IMR-90 (cell line): ENCODE measurements at regions not wholly inside any gene's neighbourhood (a gene's known extent, or its start where the extent isn't known, plus 50 kb on each side); places are given as distances from the start of the nearest gene placed in this dataset.

Experiments
- ATAC-seq: fragments of 200-7000 bp; cut with Tn5 transposase; 2 replicates; pipeline ENCODE4 v1.9.1; 2020; ENCODE audit warnings: low read depth, mild to moderate bottlenecking, moderate library complexity
- BruUV-seq: library from RNA; stranded (reverse); fragments of 400-500 nt; replicated peaks from 2 replicates; lab custom pipeline; 2021; lab: Mats Ljungman, UMichigan
- CTCF ChIA-PET: fragments of 300-600 bp; formaldehyde crosslinking; extraction: SDS; loops from one replicate; lab custom pipeline; 2021; ENCODE audit warnings: antibody characterized with exemption; lab: Yijun Ruan, JAX
- POLR2A ChIA-PET: fragments of 300-600 bp; sonication (Branson Sonifier 250); formaldehyde crosslinking; loops from one replicate; lab custom pipeline; 2022; ENCODE audit warnings: antibody characterized with exemption; ENCODE audit not compliant: unreplicated experiment; lab: Charles Lee
- DNase-seq: peaks from one replicate; pipeline ENCODE4 v3.0.0; 2013
- H2AFZ ChIP-seq: replicated peaks from 2 replicates; pipeline ENCODE3; 2013; ENCODE audit warnings: low read length, mild to moderate bottlenecking; ENCODE audit not compliant: poor library complexity
- H2AK5ac ChIP-seq: 2 replicates; pipeline ENCODE4 v1.6.1; 2013; ENCODE audit warnings: low read depth, low read length, inconsistent platforms
- H2AK9ac ChIP-seq: replicated peaks from 2 replicates; pipeline ENCODE3; 2013; ENCODE audit warnings: mild to moderate bottlenecking, low read depth, low read length, moderate library complexity; ENCODE audit not compliant: poor library complexity
- H2BK120ac ChIP-seq: 2 replicates; pipeline ENCODE4 v1.6.1; 2013; ENCODE audit warnings: low read depth, low read length, inconsistent platforms
- H2BK15ac ChIP-seq: 3 replicates; pipeline ENCODE4 v1.6.1; 2013; ENCODE audit warnings: low read depth, low read length, inconsistent platforms
- H2BK20ac ChIP-seq: 2 replicates; pipeline ENCODE4 v1.6.1; 2013; ENCODE audit warnings: low read depth, mild to moderate bottlenecking, inconsistent platforms, low read length, moderate library complexity
- H2BK5ac ChIP-seq: 2 replicates; pipeline ENCODE4 v1.6.1; 2013; ENCODE audit warnings: mild to moderate bottlenecking, low read depth, low read length, inconsistent platforms; ENCODE audit not compliant: poor library complexity, severe bottlenecking
- H3K14ac ChIP-seq: replicated peaks from 2 replicates; pipeline ENCODE4 v1.6.1; 2013; ENCODE audit warnings: low read depth, low read length, inconsistent platforms
- H3K18ac ChIP-seq: 2 replicates; pipeline ENCODE4 v1.6.1; 2013; ENCODE audit warnings: low read depth, low read length, control low read depth
- H3K23ac ChIP-seq: 2 replicates; pipeline ENCODE4 v1.6.1; 2013; ENCODE audit warnings: low read depth, low read length, inconsistent platforms
- H3K27ac ChIP-seq: 2 replicates; pipeline ENCODE4 v1.5.1; 2013; ENCODE audit warnings: mild to moderate bottlenecking, control low read depth, low read length; ENCODE audit not compliant: insufficient read depth
- H3K27me3 ChIP-seq: 2 replicates; pipeline ENCODE4 v1.6.1; 2013; ENCODE audit warnings: low read length; ENCODE audit not compliant: control insufficient read depth, insufficient read depth
- H3K36me3 ChIP-seq: 2 replicates; pipeline ENCODE4 v1.6.1; 2013; ENCODE audit warnings: low read length, mixed read lengths; ENCODE audit not compliant: control insufficient read depth, insufficient read depth
- H3K4ac ChIP-seq: 2 replicates; pipeline ENCODE4 v1.6.1; 2013; ENCODE audit warnings: low read depth, low read length, inconsistent platforms
- H3K4me1 ChIP-seq: 2 replicates; pipeline ENCODE4 v1.6.1; 2013; ENCODE audit warnings: low read length, mixed read lengths; ENCODE audit not compliant: control insufficient read depth, insufficient read depth
- H3K4me2 ChIP-seq: 2 replicates; pipeline ENCODE4 v1.6.1; 2013; ENCODE audit warnings: low read depth, mild to moderate bottlenecking, control low read depth, low read length, moderate library complexity
- H3K4me3 ChIP-seq: 2 replicates; pipeline ENCODE4 v1.5.1; 2013; ENCODE audit warnings: low read depth, mild to moderate bottlenecking, control low read depth, low read length, moderate library complexity; ENCODE audit not compliant: insufficient read depth
- H3K56ac ChIP-seq: 2 replicates; pipeline ENCODE4 v1.6.1; 2013; ENCODE audit warnings: low read length, inconsistent platforms; ENCODE audit not compliant: insufficient read depth; ENCODE audit errors: extremely low read depth
- H3K79me1 ChIP-seq, 2 experiments: 2 replicates each; pipeline ENCODE4 v1.6.1; 2013; ENCODE audit warnings: low read length in 2 of 2, inconsistent platforms in 1 of 2, low read depth in 1 of 2
- H3K9ac ChIP-seq: 2 replicates; pipeline ENCODE4 v1.6.1; 2013; ENCODE audit warnings: low read depth, low read length, control low read depth
- H3K9me1 ChIP-seq: 2 replicates; pipeline ENCODE4 v1.6.1; 2013; ENCODE audit warnings: low read length, inconsistent platforms; ENCODE audit not compliant: insufficient read depth
- H3K9me3 ChIP-seq: 2 replicates; pipeline ENCODE4 v1.6.1; 2013; ENCODE audit warnings: low read length; ENCODE audit not compliant: control insufficient read depth, insufficient read depth
- H4K20me1 ChIP-seq: 2 replicates; pipeline ENCODE4 v1.6.1; 2013; ENCODE audit warnings: low read length, inconsistent platforms; ENCODE audit not compliant: insufficient read depth
- H4K5ac ChIP-seq: 2 replicates; pipeline ENCODE4 v1.6.1; 2013; ENCODE audit warnings: mild to moderate bottlenecking, low read depth, low read length, control low read depth
- H4K8ac ChIP-seq, 2 experiments: 2 replicates each; pipeline ENCODE4 v1.6.1; 2013; ENCODE audit warnings: low read depth in 2 of 2, low read length in 2 of 2, control low read depth in 1 of 2, inconsistent platforms in 1 of 2
- H4K91ac ChIP-seq: 2 replicates; pipeline ENCODE4 v1.6.1; 2013; ENCODE audit warnings: low read depth, low read length, inconsistent platforms; ENCODE audit not compliant: insufficient read depth
- BHLHE40 ChIP-seq: fragments of 150-350 bp; IDR thresholded peaks from 2 replicates; pipeline ENCODE4 v1.6.1; 2016; ENCODE audit warnings: mild to moderate bottlenecking, low read depth, low read length
- CEBPB ChIP-seq: IDR thresholded peaks from 2 replicates; pipeline ENCODE4 v1.6.1; 2012; ENCODE audit warnings: low read depth, low read length, improper control_type of control experiment
- CHD1 ChIP-seq: IDR thresholded peaks from 2 replicates; pipeline ENCODE4 v1.6.1; 2012; ENCODE audit warnings: low read depth, low read length, improper control_type of control experiment
- FOS ChIP-seq: fragments of 150-350 bp; IDR thresholded peaks from 2 replicates; pipeline ENCODE4 v1.6.1; 2016; ENCODE audit warnings: low read depth, low read length
- MAFK ChIP-seq: IDR thresholded peaks from 2 replicates; pipeline ENCODE4 v1.6.1; 2012; ENCODE audit warnings: low read depth, low read length, improper control_type of control experiment
- MAZ ChIP-seq: IDR thresholded peaks from 2 replicates; pipeline ENCODE4 v1.6.1; 2012; ENCODE audit warnings: low read depth, mild to moderate bottlenecking, low read length, improper control_type of control experiment, moderate library complexity, borderline replicate concordance
- MXI1 ChIP-seq: IDR thresholded peaks from 2 replicates; pipeline ENCODE4 v1.6.1; 2012; ENCODE audit warnings: low read depth, mild to moderate bottlenecking, low read length, moderate library complexity, borderline replicate concordance
- NFE2L2 ChIP-seq: fragments of 150-350 bp; IDR thresholded peaks from 2 replicates; pipeline ENCODE4 v1.6.1; 2016; ENCODE audit warnings: low read depth, mild to moderate bottlenecking, low read length
- POLR2A ChIP-seq: IDR thresholded peaks from 2 replicates; pipeline ENCODE4 v1.6.1; 2012; ENCODE audit warnings: mild to moderate bottlenecking, low read depth, low read length
- RAD21 ChIP-seq: IDR thresholded peaks from 2 replicates; pipeline ENCODE4 v1.6.1; 2012; ENCODE audit warnings: low read length, improper control_type of control experiment
- RCOR1 ChIP-seq: IDR thresholded peaks from 2 replicates; pipeline ENCODE4 v1.6.1; 2012; ENCODE audit warnings: mild to moderate bottlenecking, low read length, improper control_type of control experiment; ENCODE audit not compliant: insufficient replicate concordance
- RFX5 ChIP-seq: IDR thresholded peaks from 2 replicates; pipeline ENCODE4 v1.8.0; 2012; ENCODE audit warnings: low read depth, mild to moderate bottlenecking, low read length, moderate library complexity
- SMC3 ChIP-seq: fragments of 150-350 bp; IDR thresholded peaks from 2 replicates; pipeline ENCODE4 v1.6.1; 2016; ENCODE audit warnings: low read depth, mild to moderate bottlenecking, antibody characterized with exemption, low read length, moderate library complexity
- WGBS, 2 experiments: methylation state at CpG; one replicate each; pipeline versions ENCODE4 v1.1.5 to v1.1.7; 2013; ENCODE audit warnings: missing lambda C conversion rate in 2 of 2; ENCODE audit not compliant: insufficient read length in 1 of 2; ENCODE audit errors: extremely low coverage in 2 of 2; 5-methylcytosine and 5-hydroxymethylcytosine counted together
- dilution Hi-C: fragments of 300-500 bp; cut with HindIII; formaldehyde crosslinking; loops from one replicate; pipeline ENCODE4 v1.14.3; 2018; ENCODE audit warnings: low sequenced_read_pairs; ENCODE audit not compliant: unreplicated experiment
- in situ Hi-C: fragments of 300-500 bp; cut with MboI; formaldehyde crosslinking; loops from 3 replicates; pipeline ENCODE4 v1.14.3; 2019; ENCODE audit warnings: low sequenced_read_pairs, inconsistent platforms, mixed read lengths
- intact Hi-C: fragments of 100-400 bp; cut with micrococcal nuclease; formaldehyde crosslinking; loops from 2 replicates; pipeline ENCODE4 v1.10.0; 2022
- TF ChIP-seq, protein P1 (sequence below): conservative IDR thresholded peaks from 2 replicates; pipeline ENCODE4 v1.5.1; 2012; ENCODE audit warnings: mild to moderate bottlenecking, low read depth, low read length, improper control_type of control experiment
- TF ChIP-seq, protein P2 (sequence below): fragments of 150-350 bp; IDR thresholded peaks from 2 replicates; pipeline ENCODE4 v1.6.1; 2017; ENCODE audit warnings: mild to moderate bottlenecking, antibody characterized with exemption, low read length, low read depth
- TF ChIP-seq, protein P3 (sequence below): fragments of 150-350 bp; IDR thresholded peaks from 2 replicates; pipeline ENCODE4 v1.6.1; 2016; ENCODE audit warnings: low read depth, mild to moderate bottlenecking, low read length, moderate library complexity, borderline replicate concordance

DNA sequence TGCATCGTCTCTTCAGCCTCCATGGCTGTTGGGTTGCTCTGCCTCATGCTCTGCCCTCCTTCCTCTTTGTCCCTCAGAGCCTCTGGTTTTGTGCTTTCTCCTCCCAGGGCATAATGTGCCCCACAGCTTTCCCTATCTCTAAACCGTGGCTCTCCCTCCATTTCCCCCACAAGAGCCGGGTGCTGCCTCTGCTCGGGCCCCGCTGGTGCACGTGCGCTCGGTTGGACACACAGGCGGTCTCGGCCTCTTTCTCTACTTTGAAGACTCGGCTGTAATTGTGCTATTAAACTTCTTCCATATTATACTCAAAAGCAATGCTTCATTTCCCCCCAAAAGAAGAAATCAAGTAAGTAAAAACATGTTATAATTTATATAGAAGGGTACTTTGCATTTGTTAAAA, 109.7 kb upstream of the KLF14 start:
- Histone ChIP-seq H3K14ac (peak overlapping the region; percentile 43; the same call in 1 of the 2 replicates), H3K56ac (no peak overlapping the region), H3K79me1 (peaks cover 3 to 45% of the 10 kb centered on the region in 2 experiments), H3K9me1 (peaks cover 17% of the 10 kb centered on the region), H3K27me3 (no peaks in the 10 kb centered on the region), H2AK5ac (peak overlapping the region; percentile 98), H3K18ac (peak overlapping the region; percentile 27; the same call in 1 of the 2 replicates), H2AK9ac (peak overlapping the region; percentile 26), H3K27ac (no peak overlapping the region), H4K5ac (peak overlapping the region; percentile 44; the same call in 1 of the 2 replicates), H3K9me3 (no peaks in the 10 kb centered on the region), H3K9ac (no peak overlapping the region), H3K4ac (peak overlapping the region; percentile 86), H4K8ac (peak overlapping the region; percentile 41 to 77; a peak in 3 of 4 replicates), H4K20me1 (no peaks in the 10 kb centered on the region), H3K36me3 (no peaks in the 10 kb centered on the region), H4K91ac (peak overlapping the region; percentile 75), H3K4me3 (no peak overlapping the region), H2AFZ (peak overlapping the region; percentile 38), H2BK120ac (peak overlapping the region; percentile 92), H3K4me1 (peaks cover 8% of the 10 kb centered on the region), H2BK15ac (peak overlapping the region; percentile 98; the same call in 2 of the 3 replicates), H3K23ac (peak overlapping the region; percentile 65; the same call in 1 of the 2 replicates), H3K4me2 (no peak overlapping the region), H2BK5ac (peak overlapping the region; percentile 41), H2BK20ac (peak overlapping the region; percentile 93)
- in situ Hi-C loops: no loop called here
- TF ChIP-seq MAZ (no peak), BHLHE40 (no peak), RCOR1 (no peak), SMC3 (no peak), CEBPB (no peak), CHD1 (no peak), MXI1 (no peak), RAD21 (no peak), MAFK (no peak), RFX5 (no peak), POLR2A (no peak), FOS (no peak), NFE2L2 (no peak)
- TF ChIP-seq, protein P1, sequence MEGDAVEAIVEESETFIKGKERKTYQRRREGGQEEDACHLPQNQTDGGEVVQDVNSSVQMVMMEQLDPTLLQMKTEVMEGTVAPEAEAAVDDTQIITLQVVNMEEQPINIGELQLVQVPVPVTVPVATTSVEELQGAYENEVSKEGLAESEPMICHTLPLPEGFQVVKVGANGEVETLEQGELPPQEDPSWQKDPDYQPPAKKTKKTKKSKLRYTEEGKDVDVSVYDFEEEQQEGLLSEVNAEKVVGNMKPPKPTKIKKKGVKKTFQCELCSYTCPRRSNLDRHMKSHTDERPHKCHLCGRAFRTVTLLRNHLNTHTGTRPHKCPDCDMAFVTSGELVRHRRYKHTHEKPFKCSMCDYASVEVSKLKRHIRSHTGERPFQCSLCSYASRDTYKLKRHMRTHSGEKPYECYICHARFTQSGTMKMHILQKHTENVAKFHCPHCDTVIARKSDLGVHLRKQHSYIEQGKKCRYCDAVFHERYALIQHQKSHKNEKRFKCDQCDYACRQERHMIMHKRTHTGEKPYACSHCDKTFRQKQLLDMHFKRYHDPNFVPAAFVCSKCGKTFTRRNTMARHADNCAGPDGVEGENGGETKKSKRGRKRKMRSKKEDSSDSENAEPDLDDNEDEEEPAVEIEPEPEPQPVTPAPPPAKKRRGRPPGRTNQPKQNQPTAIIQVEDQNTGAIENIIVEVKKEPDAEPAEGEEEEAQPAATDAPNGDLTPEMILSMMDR: no peak
- TF ChIP-seq, protein P2, sequence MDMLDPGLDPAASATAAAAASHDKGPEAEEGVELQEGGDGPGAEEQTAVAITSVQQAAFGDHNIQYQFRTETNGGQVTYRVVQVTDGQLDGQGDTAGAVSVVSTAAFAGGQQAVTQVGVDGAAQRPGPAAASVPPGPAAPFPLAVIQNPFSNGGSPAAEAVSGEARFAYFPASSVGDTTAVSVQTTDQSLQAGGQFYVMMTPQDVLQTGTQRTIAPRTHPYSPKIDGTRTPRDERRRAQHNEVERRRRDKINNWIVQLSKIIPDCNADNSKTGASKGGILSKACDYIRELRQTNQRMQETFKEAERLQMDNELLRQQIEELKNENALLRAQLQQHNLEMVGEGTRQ: no peak
- TF ChIP-seq, protein P3, sequence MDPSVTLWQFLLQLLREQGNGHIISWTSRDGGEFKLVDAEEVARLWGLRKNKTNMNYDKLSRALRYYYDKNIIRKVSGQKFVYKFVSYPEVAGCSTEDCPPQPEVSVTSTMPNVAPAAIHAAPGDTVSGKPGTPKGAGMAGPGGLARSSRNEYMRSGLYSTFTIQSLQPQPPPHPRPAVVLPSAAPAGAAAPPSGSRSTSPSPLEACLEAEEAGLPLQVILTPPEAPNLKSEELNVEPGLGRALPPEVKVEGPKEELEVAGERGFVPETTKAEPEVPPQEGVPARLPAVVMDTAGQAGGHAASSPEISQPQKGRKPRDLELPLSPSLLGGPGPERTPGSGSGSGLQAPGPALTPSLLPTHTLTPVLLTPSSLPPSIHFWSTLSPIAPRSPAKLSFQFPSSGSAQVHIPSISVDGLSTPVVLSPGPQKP: no peak
- WGBS, 2 experiments: 86% methylated on average over 1 of the region's 11 CpGs; no CpG with 5 or more reads in 1 of the 2 experiments
- dilution Hi-C loops: no loop called here
- CTCF ChIA-PET: no interaction called here
- no peak for ATAC-seq
- no peak for DNase-seq
- no TSS peak for BruUV-seq
- intact Hi-C loops: no loop called here
- POLR2A ChIA-PET: no interaction called here
